HEK293T (cell line): ENCODE measurements at regions not wholly inside any gene's neighbourhood (a gene's known extent, or its start where the extent isn't known, plus 50 kb on each side); places are given as distances from the start of the nearest gene placed in this dataset.

ENCODE experiments used
- BHLHE40 ChIP-seq: fragments of 450-650 bp; IDR thresholded peaks from 2 replicates; pipeline ENCODE4 v1.6.1; 2016; ENCODE audit warnings: mild to moderate bottlenecking, moderate library complexity, borderline replicate concordance
- LEF1 ChIP-seq: fragments of 450-650 bp; IDR thresholded peaks from 2 replicates; pipeline ENCODE4 v1.6.1; 2017; ENCODE audit warnings: mild to moderate bottlenecking, borderline replicate concordance
- SP1 ChIP-seq: fragments of 450-650 bp; IDR thresholded peaks from 2 replicates; pipeline ENCODE4 v1.6.1; 2017
- SUZ12 ChIP-seq: fragments of 450-650 bp; IDR thresholded peaks from 2 replicates; pipeline ENCODE4 v1.6.1; 2016; ENCODE audit warnings: mild to moderate bottlenecking
- TARDBP ChIP-seq: fragments of 450-650 bp; IDR thresholded peaks from 2 replicates; pipeline ENCODE4 v1.6.1; 2016

GRCh38 chr4:54988655-54989054 lies 136.7 kb downstream of the KDR start:
- TF ChIP-seq SP1 (no peak), TARDBP (no peak), SUZ12 (no peak), BHLHE40 (no peak), LEF1 (no peak)
